ENCODE measurements at regions not wholly inside any gene's neighbourhood (a gene's known extent, or its start where the extent isn't known, plus 50 kb on each side); places are given as distances from the start of the nearest gene placed in this dataset.

DNA sequence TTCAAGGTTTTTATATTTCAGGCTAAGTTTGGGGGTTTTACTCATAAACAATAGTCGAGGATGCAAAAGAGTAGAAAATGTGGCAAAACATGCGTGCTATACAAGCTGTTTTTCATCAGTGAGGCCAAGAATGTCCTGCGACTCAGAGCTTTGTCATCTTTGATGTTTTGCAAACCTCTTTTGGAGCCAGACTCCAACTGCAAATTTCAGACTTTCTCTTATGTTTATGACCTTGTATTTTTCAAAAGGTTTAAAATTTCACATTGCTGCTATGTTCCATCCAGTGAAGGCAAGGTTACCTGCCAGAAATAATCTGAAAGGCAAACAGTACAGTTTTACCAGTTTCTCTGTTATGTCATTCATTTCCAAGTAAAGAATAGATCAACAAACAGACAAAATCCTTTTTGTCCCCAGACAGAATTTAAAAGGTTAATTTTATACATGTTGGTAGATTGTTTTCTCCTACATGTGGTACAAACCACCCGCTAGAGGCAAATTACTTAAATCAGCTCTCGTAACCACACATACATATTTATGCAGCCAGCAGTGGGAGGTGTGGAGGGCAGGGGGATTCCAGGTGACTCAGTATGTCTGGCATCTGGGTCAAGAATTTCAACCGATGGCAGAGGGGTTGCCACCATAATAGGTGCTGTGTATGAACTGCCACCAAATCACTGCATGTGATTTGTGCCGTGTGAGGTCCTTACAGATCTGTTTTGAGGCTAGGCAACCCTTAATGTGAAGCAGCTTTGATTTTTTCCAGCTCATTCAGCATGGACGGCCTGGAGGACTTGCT is 119.8 kb upstream of the CPM start:
- TF ChIP-seq RARB (CRISPR knock-in tag; IDR thresholded peaks at IDR 0.05) (no peak), ZNF70 (CRISPR knock-in tag; IDR thresholded peaks at IDR 0.05) (no peak)
- TF ChIP-seq, protein P1, sequence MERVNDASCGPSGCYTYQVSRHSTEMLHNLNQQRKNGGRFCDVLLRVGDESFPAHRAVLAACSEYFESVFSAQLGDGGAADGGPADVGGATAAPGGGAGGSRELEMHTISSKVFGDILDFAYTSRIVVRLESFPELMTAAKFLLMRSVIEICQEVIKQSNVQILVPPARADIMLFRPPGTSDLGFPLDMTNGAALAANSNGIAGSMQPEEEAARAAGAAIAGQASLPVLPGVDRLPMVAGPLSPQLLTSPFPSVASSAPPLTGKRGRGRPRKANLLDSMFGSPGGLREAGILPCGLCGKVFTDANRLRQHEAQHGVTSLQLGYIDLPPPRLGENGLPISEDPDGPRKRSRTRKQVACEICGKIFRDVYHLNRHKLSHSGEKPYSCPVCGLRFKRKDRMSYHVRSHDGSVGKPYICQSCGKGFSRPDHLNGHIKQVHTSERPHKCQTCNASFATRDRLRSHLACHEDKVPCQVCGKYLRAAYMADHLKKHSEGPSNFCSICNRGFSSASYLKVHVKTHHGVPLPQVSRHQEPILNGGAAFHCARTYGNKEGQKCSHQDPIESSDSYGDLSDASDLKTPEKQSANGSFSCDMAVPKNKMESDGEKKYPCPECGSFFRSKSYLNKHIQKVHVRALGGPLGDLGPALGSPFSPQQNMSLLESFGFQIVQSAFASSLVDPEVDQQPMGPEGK (CRISPR knock-in tag; IDR thresholded peaks at IDR 0.05; ENCODE audit: borderline replicate concordance): no peak
- TF ChIP-seq, protein P2, sequence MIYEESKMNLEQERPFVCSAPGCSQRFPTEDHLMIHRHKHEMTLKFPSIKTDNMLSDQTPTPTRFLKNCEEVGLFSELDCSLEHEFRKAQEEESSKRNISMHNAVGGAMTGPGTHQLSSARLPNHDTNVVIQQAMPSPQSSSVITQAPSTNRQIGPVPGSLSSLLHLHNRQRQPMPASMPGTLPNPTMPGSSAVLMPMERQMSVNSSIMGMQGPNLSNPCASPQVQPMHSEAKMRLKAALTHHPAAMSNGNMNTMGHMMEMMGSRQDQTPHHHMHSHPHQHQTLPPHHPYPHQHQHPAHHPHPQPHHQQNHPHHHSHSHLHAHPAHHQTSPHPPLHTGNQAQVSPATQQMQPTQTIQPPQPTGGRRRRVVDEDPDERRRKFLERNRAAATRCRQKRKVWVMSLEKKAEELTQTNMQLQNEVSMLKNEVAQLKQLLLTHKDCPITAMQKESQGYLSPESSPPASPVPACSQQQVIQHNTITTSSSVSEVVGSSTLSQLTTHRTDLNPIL (CRISPR knock-in tag; IDR thresholded peaks at IDR 0.05; ENCODE audit: low read depth): no peak
